Brain microvascular endothelial cell (primary cell): ENCODE measurements at regions not wholly inside any gene's neighbourhood (a gene's known extent, or its start where the extent isn't known, plus 50 kb on each side); places are given as distances from the start of the nearest gene placed in this dataset.

Source experiments
- DNase-seq: peaks from one replicate; pipeline ENCODE4 v3.0.0-alpha.2; 2020
- H3K27ac ChIP-seq: fragments of 250-450 bp; sonication (Bioruptor Pico); 2 replicates; pipeline ENCODE4 v1.5.1; 2020; ENCODE audit warnings: mild to moderate bottlenecking, moderate library complexity
- H3K27me3 ChIP-seq: fragments of 250-450 bp; sonication (Bioruptor Pico); replicated peaks from 2 replicates; pipeline ENCODE4 v1.5.1; 2020; ENCODE audit warnings: mild to moderate bottlenecking
- H3K36me3 ChIP-seq: fragments of 250-450 bp; sonication (Bioruptor Pico); replicated peaks from 2 replicates; pipeline ENCODE4 v1.5.1; 2020; ENCODE audit warnings: mild to moderate bottlenecking
- H3K4me3 ChIP-seq: 2 replicates; pipeline ENCODE4 v1.5.1; 2011; ENCODE audit warnings: low read depth, mild to moderate bottlenecking, control low read depth, low read length, moderate library complexity
- in situ Hi-C: cut with HindIII; loops from 2 replicates; pipeline ENCODE4 v1.10.0; 2017; ENCODE audit warnings: low sequenced_read_pairs, low pct_ligation_motif_present
- TF ChIP-seq, protein P1 (sequence below): IDR thresholded peaks from 2 replicates; pipeline ENCODE4 v1.5.1; 2011; ENCODE audit warnings: low read depth, mild to moderate bottlenecking, moderate library complexity, low read length, control low read depth, inconsistent platforms; ENCODE audit errors: missing control alignments

DNA sequence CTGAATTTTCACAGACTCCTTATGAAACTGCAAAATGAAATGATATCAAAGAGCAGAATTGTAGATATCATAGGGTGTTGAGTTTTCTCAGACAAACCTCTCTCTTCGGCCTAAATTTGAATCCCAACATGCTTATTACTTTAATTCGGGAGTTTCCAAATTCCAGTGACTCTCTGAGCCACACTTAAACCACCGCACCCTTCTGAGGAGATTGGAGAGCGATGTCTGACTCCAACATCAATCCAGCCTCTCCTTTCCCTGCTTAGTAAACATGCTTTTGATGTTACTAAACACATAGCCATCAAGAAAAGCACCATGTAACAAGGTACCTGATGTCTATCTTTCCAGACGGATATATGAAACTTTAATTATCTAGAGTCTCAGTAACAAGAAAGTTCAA is 103.1 kb upstream of the ARHGAP28 start:
- Histone ChIP-seq H3K4me3 (no peak overlapping the region), H3K36me3 (no peaks in the 10 kb centered on the region), H3K27ac (no peak overlapping the region), H3K27me3 (no peaks in the 10 kb centered on the region)
- in situ Hi-C loops, result loop anchor here (25.0 kb wide), 1 partner anchor 111 kb away; the partner anchor contains the start of gene ARHGAP28
- no peak for DNase-seq
- TF ChIP-seq, protein P1, sequence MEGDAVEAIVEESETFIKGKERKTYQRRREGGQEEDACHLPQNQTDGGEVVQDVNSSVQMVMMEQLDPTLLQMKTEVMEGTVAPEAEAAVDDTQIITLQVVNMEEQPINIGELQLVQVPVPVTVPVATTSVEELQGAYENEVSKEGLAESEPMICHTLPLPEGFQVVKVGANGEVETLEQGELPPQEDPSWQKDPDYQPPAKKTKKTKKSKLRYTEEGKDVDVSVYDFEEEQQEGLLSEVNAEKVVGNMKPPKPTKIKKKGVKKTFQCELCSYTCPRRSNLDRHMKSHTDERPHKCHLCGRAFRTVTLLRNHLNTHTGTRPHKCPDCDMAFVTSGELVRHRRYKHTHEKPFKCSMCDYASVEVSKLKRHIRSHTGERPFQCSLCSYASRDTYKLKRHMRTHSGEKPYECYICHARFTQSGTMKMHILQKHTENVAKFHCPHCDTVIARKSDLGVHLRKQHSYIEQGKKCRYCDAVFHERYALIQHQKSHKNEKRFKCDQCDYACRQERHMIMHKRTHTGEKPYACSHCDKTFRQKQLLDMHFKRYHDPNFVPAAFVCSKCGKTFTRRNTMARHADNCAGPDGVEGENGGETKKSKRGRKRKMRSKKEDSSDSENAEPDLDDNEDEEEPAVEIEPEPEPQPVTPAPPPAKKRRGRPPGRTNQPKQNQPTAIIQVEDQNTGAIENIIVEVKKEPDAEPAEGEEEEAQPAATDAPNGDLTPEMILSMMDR, result no peak

DNA sequence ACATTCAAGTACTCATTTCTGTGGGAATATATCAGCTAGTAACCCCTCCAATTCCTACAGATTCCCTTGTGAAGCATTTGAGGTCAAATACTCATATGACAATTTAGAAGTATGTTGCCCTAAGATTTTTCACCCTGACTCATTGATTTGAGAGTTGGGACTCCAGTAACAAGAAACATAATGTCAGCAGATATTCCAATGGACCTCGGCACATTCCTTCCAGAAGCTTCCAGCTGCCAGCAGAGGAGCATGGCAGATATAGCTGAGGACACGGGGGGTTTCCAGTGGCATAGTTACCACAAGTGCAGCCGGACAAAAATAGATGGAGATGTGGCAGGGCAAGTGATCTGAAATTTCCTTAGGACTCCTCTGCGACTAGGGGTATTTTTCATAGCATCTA is 101.9 kb upstream of the ARHGAP28 start:
- Histone ChIP-seq H3K4me3 (no peak overlapping the region), H3K27ac (peak overlapping the region; percentile 47), H3K36me3 (no peaks in the 10 kb centered on the region), H3K27me3 (no peaks in the 10 kb centered on the region)
- in situ Hi-C loops, result loop anchor here (25.0 kb wide), 1 partner anchor 110 kb away; the partner anchor contains the start of gene ARHGAP28
- DNase-seq, result peak; percentile 58
- TF ChIP-seq, protein P1, result no peak

DNA sequence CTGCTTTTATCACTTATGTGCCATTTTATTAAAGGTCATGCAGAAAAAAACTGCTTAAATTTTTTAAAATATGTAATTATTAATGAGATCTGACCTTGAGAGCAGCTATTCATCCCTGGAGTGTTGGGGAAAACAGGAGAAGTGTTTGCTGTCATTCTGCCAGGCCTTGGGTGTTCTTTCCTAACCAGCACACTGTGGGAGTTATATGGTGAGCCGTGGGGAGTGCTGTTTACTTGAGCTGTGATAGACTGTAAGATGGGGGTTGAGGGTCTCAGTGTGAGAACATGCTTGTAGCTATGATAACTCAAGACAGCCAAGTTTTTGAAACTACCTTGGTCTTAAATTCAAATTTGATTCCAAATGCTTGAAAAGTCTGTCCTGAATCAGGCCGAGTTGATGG is 101.3 kb upstream of the ARHGAP28 start:
- Histone ChIP-seq H3K27me3 (no peaks in the 10 kb centered on the region), H3K27ac (peak overlapping the region; percentile 47), H3K4me3 (no peak overlapping the region), H3K36me3 (no peaks in the 10 kb centered on the region)
- no peak for DNase-seq
- TF ChIP-seq, protein P1, result no peak
- in situ Hi-C loops, result loop anchor here (25.0 kb wide), 1 partner anchor 109 kb away; the partner anchor contains the start of gene ARHGAP28

DNA sequence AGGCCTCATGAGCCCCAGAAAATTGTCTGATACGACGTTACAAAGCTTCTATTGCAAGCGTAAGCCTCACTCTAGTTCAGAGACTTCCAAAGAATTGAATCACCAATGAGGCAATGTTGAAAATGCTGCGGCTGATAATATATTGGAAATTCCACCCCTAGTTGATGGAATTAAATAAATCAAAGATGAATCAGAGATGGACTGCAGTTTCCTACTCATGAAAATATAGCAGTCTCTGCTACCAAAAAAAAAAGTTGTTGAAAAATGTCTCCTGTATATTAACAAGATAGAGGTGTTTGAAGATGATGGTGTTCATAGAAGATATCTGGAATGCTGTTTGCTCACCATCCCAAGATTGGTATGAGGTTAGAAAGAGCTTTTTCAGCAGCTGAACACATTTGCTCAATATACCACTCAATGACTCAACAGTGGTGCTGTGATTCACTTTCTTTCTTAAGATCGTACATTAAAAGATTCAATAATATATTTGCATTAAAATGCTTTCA is 99.8 kb upstream of the ARHGAP28 start:
- peak; percentile 64 for DNase-seq
- H3K36me3 ChIP-seq, result no peaks in the 10 kb centered on the region
- TF ChIP-seq, protein P1, result no peak

DNA sequence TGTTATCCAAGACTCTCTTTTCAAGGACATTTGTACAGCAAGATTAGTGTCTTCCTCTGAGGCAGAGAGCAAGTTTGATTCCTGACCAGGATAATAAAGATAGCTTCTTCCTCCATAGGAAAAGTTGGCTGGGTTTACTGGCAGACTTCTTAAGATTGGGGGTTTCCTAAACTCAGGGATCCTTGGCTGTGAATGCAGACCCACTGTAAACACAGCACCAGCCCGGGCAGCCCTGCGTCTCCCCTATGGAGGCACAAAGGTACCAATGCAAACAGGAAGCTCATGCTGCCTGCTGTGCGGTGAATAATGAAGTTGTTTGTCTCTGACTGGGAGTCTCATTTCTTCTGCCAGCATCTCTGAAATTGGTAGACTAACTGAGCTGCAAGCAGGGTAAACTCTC is 96.2 kb upstream of the ARHGAP28 start:
- in situ Hi-C loops, result loop anchor here (25.0 kb wide), 1 partner anchor 104 kb away; the partner anchor contains the start of gene ARHGAP28
- no peaks in the 10 kb centered on the region for H3K27me3 ChIP-seq
- H3K4me3 ChIP-seq, result no peak overlapping the region
- H3K36me3 ChIP-seq, result no peaks in the 10 kb centered on the region
- TF ChIP-seq, protein P1, result no peak
- no peak overlapping the region for H3K27ac ChIP-seq
- no peak for DNase-seq

More for the DNA sequence above, 99.8 kb upstream of the ARHGAP28 start:
- Histone ChIP-seq H3K4me3 (no peak overlapping the region), H3K27ac (peak overlapping the region; percentile 47), H3K27me3 (no peaks in the 10 kb centered on the region)
- in situ Hi-C loops, result loop anchor here (25.0 kb wide), 1 partner anchor 108 kb away; the partner anchor contains the start of gene ARHGAP28

DNA sequence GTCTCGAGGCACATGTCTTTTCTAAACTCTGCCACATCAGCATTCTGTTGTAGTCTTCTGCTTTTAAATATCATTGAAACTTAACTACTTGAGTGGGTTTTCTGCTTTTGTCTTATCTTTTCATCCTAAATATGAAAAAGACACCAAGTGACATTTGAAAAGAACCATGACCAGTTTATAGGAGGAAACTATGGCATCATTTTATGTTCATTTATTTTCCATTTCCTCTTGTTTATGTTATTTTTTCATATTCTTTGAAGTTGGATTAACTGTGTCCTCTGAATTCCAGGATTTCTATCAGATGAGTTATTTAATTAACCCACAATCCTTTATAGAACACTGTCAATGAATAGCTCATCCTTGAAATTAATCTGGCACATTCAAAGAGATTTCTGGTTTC is 93.4 kb upstream of the ARHGAP28 start:
- H3K27me3 ChIP-seq, result no peaks in the 10 kb centered on the region
- H3K4me3 ChIP-seq, result no peak overlapping the region
- in situ Hi-C loops, result loop anchor here (25.0 kb wide), 1 partner anchor 101 kb away; the partner anchor contains the start of gene ARHGAP28
- H3K27ac ChIP-seq, result no peak overlapping the region
- TF ChIP-seq, protein P1, result no peak
- no peak for DNase-seq
- no peaks in the 10 kb centered on the region for H3K36me3 ChIP-seq
